ENCODE measurements at regions not wholly inside any gene's neighbourhood (a gene's known extent, or its start where the extent isn't known, plus 50 kb on each side); places are given as distances from the start of the nearest gene placed in this dataset.

GRCh38 chr15:29952225-29952624 lies 130.0 kb upstream of the TJP1 start:
- no peak for DNase-seq (ENCODE audit: low read depth in 3 of 3)

DNA sequence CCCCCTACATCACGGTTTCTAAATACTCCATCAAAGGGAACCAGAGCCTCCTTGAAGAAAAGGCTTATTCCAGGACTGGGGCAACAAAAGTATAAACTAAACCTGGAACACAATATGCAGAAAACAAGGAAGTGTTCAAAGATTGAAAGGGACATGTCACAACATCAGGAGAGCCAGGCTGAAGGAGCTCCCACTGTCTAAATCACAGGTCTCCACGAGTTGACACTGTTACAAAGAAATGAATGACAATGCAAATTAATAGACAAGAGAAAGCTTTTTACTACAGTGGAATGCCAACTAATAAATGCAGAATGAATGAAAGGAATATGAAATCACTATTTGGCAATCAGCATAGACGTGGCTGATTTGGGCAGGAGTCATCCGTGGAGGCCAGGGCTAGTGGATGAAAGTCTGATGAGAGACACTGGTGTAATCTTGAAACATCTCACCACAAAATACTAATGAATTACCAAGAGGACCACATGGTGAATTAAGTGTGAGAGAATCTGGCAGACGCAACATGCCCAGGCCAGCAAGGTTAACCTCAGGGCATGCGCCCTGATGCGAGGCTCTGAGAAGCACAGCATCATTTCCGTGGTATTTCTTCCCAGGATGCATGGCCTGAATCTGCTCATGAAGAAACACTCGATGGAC lies 123.8 kb upstream of the TJP1 start:
- DNase-seq (ENCODE audit: low read depth in 3 of 3) = no peak

- no peak for DNase-seq (ENCODE audit: low read depth in 3 of 3)
These were observed 122.7 kb upstream of the TJP1 start for GRCh38 chr15:29944925-29945324.

DNA sequence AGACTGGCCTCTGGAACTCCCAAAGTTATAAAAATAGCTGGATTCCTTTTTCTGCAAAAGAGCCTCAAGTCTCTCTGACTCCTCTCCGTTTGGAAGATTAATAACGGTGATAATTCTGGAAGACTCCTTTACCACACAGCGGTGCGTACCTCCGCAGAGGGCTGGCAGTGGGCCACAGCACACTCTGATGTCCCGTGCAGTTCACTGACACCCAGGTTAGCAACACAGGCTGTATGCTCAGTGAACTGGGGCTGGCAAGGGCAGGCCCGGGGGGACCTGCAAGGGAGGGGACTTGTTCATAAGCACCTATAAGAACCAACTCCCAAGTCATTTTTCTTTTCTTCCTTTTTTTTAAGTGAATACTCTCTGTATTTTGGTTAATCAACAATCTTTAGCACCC lies 120.3 kb upstream of the TJP1 start:
- DNase-seq (ENCODE audit: low read depth in 3 of 3) = no peak

GRCh38 chr15:29942143-29942542 lies 119.9 kb upstream of the TJP1 start:
- DNase-seq (ENCODE audit: low read depth in 3 of 3) = no peak

- no peak for DNase-seq (ENCODE audit: low read depth in 3 of 3)
These were observed 117.1 kb upstream of the TJP1 start for GRCh38 chr15:29939404-29939803.

DNA sequence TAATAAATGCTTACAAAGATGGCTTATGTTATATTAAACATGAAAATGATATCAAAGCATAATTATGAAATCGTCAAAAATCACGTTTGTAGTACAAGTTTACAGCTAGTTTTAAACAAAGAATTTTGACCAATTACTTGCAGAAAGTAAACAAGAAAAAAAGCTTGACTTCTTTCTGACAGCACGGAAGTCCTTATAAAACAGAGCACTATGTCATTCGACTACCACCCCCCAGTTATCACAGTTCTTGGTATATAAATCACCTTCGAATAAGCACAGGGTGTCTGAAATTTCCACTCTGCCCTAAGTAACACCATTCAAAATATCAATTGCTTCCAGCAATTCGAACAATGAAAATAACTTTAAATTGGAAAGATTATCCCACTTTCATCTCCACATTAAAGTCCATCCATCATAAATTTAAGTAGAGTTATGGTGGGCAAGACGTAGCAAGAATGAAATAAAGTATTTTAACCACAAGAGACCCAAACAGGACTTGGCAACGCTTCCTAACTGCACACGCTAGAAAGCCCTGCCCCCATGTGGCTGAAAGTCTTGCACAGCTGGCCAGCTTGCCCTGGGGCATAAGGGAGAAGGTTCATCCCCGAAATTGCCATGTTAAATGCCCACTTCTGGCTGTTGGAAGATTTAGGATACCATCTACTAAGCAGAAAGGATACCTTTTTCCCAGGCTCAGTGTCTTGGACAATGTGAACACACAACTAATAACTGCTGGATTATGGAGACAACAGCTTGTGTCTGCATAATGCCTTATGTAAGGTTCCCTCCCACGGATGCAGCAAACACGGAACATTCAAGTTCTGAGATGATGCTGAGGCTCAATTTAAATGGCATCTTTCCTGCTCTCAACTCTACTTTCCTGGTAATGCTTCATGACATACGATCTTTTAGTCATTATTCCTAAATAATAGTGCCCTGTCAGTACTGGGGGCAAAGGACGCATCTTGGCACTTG lies 116.4 kb upstream of the TJP1 start:
- DNase-seq (ENCODE audit: low read depth in 3 of 3) = no peak

DNA sequence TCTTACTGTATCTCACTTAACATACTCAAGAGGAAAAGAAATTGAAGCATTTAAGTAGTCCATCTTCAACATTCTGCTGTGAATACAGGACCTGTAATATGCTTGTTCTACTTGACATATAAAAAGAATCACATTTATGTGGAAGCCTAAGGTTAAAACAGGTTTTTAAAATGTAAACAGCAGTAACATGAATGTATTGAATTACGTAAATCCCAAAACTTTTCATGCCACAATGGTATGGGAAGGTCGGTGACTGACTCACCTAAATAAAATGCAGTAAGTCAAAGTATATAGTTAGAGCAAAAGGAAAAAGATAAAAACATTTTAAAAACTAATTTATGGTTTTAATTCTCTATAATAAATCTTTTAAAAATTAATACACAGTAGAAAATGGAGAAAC lies 115.7 kb upstream of the TJP1 start:
- DNase-seq (ENCODE audit: low read depth in 3 of 3) = no peak

DNA sequence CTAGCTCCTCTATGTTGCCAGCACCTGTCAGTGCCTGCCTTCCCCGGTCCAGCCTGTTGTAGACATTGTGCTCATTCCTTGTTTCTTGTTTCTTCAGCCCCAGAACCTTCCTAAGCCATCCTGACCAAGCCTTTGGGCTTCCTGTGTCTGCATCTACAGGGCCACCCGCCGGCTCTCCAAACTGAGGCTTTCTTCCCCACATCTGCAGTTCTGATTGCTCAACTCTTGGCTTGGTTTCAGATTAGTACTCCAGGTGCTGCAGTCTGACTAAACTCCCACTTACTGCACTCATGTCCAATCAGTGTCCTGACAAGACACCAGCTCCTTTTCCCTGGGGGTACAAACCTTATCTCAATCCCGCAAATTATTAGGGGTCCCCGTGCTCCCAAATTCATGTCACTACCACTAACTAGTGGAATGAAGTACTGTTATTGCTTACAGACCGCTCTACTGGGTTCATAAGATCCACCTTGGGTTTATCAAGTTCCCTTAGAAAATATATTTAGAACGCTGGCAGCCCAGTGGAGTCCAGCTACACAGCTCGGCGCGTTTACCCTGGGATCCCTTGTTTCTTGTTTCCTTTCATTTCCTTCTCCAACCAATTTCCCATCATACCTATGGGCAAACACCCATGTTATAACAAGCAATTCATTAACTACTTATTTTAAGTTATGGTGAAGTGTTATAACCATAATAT lies 114.2 kb upstream of the TJP1 start:
- no peak for DNase-seq (ENCODE audit: low read depth in 3 of 3)

DNA sequence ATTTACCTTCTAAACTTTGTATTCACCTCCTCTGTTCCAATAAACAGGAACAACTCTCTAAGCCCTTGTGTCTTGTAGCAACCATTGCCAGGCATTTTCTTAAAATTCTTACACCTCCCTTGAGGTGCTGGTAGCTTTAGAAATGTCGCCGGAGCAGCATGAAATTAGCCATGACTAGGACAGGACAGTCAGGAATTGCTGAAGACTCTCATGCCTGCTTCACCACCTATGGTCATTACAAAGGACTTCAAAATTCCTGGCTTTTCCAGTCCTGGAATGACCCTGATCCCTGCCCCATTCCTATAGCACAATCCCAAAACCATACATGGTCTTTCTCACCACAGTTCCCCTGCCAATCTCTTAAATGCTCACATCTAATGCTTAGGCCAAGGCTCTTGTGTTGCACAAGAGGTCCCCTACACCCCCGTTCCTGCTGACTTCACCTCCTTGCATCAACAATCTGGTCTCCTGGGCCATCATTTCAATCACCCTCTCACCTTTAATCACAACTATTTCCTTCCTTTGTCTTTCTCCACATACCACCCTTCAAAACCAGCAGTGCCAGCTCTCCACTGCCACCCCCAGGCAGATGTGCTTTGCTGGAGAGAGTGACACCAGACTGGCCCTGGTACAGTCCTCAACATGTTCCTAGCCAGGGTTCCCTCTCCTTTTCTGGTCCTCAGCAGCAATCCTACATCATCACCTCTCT lies 113.2 kb upstream of the TJP1 start:
- no peak for DNase-seq (ENCODE audit: low read depth in 3 of 3)

DNA sequence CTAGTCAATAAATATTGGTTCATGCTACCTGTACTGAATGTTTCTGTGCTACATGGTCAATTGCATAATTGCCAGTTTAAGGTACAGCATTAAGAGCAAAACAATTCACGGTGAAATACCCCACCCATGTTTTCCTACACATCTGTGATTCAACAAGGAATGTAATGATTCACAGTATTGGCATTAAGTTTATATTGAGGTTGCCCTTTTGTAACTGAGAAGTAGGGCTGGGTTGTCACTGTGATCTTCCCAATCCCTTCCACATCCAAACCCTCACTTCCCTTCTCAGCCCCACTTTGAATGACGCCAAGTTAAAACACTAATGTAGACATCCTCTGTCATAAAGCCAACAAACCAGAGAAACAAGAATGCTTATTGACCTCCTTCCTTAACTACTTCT lies 112.0 kb upstream of the TJP1 start:
- DNase-seq (ENCODE audit: low read depth in 3 of 3) = no peak

- no peak for DNase-seq (ENCODE audit: low read depth in 3 of 3)
These were observed 111.0 kb upstream of the TJP1 start for GRCh38 chr15:29933042-29933803.

- DNase-seq (ENCODE audit: low read depth in 3 of 3) = no peak
These were observed 103.8 kb upstream of the TJP1 start for GRCh38 chr15:29926083-29926388.

- peak in 2 of 3 donors; percentile 3 to 12 for DNase-seq (ENCODE audit: low read depth in 3 of 3)
These were observed 103.2 kb upstream of the TJP1 start for GRCh38 chr15:29925227-29926082.

- no peak for DNase-seq (ENCODE audit: low read depth in 3 of 3)
These were observed 102.5 kb upstream of the TJP1 start for GRCh38 chr15:29924750-29925149.

- DNase-seq (ENCODE audit: low read depth in 3 of 3) = no peak
These were observed 99.9 kb upstream of the TJP1 start for GRCh38 chr15:29922191-29922590.

GRCh38 chr15:29921130-29921601 lies 98.9 kb upstream of the TJP1 start:
- no peak for DNase-seq (ENCODE audit: low read depth in 3 of 3)

DNA sequence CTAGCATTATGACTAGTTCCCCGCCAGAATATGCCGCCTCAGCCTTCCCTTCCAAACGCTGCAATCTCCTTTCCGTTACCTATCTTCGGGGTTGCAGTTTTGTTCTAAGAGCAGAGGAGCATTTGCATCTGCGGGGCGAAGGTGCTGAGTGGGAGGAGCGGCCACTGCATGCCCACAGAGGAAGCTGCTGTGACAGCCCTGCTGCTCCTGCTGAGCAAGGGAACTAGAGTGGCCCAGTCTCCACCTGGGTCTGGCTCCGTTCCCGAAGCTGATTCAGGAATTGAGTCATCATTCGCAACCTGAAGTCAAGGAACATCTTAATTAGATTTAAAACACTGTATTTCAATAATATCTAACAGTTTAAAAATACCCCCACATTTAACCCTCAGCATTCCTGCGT lies 98.2 kb upstream of the TJP1 start:
- no peak for DNase-seq (ENCODE audit: low read depth in 3 of 3)

DNA sequence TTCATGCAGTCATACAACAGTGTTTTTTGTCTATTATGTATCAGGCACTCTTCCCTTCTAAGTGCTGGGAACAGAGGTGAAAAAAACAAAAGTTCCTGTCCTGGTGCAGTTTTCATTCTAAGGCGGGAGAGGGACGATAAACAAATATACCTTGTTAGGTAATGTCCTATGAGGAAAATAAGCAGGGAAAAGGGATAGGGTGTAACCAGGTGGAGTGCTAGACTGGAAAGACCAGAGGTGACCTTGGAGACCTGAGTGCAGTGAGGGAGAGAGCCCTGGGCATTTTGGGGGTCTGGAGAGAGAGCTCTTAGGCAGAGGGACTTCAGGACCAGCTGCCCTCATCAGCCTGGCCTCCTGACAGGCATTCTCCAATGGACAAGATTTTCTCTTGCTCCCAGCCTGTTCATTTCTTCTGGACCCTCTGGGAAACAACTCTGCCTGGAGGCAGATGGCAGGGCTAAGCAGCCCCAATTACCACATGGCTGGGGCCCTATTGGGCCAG lies 97.2 kb upstream of the TJP1 start:
- no peak for DNase-seq (ENCODE audit: low read depth in 3 of 3)
